Hindlimb muscle (tissue), 1 donor: ENCODE measurements at regions not wholly inside any gene's neighbourhood (a gene's known extent, or its start where the extent isn't known, plus 50 kb on each side); places are given as distances from the start of the nearest gene placed in this dataset.
"Not testable (repeated sequence)": the region's sequence is repeated elsewhere in the genome, so short reads cannot be mapped to it uniquely, and the experiment has no call there.

Experiments used
- DNase-seq: peaks from one replicate; pipeline ENCODE4 v3.0.0-alpha.2; 2013

DNA sequence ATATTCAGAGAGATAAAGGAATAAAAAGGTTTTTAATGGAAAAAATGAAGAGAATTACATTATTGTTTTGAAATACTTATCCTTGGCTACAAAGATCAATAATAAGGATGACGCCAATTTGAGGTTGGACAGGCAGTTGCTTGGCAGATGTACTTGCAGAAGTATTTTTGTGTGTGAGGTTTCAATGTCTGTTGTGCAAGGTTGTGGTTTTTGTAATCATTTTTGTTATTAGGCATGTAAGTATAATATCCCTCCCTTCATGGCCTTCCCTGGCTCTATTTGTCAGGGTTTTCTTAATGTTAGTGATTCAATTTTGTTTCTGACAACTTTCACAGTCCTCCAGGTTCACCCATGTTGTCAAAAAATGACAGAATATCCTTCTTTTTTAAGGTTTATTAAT, 105.9 kb downstream of the OTOL1 start:
- DNase-seq: no peak

DNA sequence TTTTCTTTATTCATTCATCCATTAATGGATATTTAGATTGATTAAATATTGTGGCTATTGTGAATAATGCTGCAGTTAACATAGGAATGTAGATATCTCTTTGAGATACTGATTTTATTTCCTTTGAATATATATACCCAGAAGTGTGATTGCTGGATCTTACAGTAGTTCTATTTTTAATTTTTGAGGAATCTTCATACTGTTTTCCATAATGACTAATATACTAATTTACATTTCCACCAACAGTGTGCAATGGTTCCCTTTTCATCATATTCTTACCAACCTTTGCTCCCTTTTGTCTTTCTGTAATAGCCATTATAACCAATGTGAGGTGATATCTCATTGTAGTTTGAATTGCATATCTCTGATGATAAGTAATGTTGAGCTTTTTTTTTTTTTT, 106.3 kb downstream of the OTOL1 start:
- no peak for DNase-seq

DNA sequence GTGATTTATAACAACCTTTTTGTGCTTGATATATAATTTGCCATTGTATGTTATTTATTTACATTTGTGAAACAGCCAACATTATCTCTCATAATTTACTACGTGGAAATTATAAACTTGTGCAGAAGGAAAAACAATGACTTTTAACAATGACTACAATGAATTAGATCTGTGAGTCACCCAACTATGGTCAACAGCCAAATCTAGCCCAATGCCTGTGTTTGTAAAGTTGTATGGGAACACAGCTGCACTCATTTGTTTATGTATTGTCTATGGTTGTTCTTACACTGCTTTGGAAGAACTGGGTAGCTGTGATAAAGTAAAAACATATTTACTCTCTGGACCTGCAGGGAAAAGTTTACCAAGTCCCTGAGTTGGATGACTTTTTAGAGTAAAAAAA, 110.4 kb downstream of the OTOL1 start:
- DNase-seq: no peak

DNA sequence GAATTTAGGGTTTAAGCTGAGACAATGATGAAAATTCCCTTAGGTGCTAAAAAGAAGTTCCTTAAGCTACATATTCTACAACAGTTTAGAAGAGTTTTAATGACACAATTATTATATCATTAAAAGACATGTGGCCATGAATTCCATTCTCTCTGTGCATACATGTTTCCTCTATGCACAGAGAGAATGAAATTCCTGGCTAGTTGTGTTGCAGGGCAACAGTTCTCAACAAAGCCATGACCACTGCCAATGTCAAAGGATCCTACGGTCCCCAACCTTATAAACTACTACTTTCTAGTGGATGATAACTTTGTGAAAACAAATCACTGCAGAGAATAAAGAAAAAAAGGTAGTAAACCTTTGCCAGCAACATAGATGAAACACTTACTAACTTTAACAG, 122.7 kb downstream of the OTOL1 start:
- DNase-seq: no peak

DNA sequence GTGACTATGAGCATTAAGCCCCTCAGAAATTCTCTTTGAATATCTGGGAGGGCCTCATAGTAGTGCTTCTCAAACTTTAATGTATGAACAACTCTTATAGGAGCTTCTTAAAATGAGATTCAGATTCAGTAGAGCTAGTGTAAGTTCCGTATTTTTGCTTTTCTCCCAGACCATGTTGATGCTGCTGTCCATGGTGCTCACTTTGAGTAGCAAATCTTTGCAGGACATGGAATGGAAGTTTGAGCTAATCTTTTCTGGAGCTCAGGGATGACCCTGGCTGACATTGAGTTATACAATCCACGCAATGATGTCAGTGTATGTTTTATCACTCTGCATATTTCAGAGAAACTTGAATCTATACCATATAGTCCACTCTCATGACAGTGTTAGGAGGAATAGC, 134.2 kb downstream of the OTOL1 start:
- peak; percentile 32 for DNase-seq

DNA sequence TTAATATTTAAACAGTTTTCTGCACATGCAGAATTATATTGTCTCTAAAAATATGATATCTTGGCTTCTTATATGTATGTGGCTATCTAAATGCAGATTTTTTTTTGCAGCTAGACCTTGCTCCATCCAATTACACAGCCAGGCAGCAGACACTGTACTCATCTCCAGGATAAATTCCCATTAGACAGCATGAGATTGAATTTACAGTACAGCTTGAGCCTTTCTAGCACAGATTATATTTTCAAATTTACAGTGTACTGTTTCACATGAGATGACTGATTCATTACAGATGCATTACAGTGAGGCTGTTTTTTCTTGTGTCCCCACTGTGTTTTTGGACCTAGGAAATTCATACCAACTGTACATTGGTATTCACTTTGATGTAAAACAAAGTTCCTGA, 134.9 kb downstream of the OTOL1 start:
- DNase-seq: no peak

DNA sequence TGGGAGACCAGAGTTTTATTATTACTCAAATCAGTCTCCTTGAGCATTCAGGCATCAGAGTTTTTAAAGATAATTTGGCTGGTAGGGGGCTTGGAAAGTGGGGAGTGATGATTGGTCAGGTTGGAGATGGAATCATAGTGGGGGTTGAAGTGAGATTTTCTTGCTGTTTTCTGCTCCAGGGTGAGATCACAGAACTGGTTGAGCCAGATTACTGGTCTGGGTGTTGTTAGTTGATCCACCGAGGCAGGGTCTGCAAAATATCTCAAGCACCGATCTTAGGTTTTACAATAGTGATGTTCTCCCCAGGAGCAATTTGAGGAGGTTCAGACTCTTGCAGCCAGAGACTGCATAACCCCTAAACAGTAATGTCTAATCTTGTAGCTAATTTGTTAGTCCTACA, 141.0 kb downstream of the OTOL1 start:
- DNase-seq: no peak

DNA sequence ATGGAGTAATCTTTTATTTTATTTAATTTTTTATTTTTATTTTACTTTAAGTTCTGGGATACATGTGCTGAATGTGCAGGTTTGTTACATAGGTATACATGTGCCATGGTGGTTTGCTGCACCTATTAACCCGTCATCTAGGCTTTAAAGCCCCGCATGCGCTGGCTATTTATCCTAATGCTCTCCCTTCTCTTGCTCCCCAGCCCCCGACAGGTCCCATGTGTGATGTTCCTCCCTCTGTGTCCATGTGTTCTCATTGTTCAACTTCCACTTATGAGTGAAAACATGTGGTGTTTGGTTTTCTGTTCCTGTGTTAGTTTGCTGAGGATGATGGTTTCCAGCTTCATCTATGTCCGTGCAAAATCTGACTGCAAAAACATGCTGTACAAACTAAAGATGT, 142.5 kb downstream of the OTOL1 start:
- DNase-seq: not testable (repeated sequence)

DNA sequence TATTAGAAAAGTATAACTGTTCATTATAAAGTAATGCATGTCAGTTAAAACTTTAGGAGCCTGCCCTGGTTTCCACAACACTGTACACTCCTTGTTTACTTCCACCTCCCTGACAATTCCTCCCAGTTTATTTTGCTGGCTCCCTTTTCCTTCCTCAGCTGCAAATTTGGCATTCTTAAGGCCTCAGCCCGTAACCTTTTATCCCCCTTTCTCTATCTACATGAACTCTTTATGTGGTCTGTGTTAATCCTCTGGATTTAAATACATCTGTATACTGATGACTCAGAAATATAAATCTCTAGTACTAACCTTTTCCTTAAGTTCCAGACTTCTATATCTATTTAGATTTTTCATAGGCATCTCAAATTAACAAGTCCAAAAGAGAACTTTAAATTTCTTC, 143.6 kb downstream of the OTOL1 start:
- DNase-seq: no peak

DNA sequence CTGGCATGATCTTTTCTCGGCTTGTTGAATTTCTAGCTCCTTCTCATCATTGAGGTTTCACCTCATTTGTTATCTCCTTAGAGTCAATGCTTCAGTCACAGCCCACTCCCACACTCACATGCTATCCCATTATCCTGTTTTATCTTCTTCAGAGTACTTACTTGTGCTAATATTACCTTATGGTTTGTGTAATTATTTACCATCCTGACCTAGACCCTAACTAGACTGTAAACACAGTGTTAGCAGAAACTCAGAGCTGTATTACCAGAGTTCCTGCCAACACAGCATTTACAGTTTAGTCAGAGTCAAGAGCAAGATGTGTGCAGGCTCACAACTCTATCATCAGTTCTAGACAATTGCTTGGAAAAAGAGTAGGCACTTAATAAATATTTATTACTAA, 144.7 kb downstream of the OTOL1 start:
- no peak for DNase-seq

DNA sequence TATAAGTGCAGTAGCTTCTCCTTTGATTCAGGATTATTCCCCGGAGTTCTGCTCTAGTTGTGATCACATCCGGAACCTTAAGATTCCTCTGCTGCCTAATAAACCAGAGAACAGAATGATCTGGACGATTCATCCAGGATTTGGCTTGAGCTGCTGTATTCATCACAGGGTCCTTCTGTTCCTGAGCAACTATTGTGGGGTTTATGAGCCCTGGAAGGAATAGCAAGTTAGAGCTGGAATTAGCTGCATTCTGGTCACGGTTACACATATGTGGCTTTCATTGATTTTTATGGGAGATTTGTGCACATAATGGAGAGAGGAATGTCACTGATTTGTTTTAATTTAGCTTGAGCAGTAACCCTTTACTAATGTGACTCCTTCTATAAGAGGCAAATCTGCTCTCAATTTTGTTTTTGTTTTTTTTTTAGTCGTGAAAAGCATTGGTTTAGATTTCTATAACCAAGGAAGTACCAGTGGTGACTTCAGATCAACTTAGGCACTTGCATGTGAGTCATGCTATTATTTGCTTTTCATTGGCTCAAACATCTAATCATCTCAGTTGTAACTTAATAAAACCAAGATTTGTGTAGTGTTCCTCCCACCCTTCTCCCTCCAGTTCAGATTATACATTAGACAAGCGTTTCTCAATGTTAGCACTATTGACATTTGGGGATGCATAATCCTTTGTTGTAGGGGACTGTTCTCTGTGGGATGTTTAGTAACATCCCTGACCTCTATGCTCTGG, 148.5 kb downstream of the OTOL1 start:
- DNase-seq: peak; percentile 57

DNA sequence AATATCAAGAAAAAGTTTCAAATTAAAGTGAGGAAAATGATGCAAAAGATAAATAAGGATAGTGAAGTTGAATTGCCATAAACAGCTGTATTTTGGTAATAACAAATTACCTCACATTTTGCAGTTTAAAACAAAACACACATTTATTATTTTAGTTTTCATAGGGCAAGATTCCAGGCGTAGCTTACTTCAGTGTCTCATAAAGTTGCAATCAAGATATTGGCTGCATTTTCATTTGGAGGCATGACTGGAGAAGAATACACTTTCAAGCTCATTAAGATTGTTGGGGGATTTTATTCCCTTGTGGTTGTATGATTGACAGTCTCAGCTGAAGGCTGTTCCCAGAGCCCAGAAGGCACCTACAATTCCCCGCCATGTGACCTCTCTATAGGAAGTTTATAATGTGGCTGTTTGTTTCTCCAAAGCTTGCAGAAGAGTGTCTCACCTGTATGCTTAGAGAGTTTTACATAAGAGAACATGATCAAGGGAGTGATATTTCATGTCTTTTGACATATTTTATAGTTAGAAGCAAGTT, 151.4 kb downstream of the OTOL1 start:
- no peak for DNase-seq

DNA sequence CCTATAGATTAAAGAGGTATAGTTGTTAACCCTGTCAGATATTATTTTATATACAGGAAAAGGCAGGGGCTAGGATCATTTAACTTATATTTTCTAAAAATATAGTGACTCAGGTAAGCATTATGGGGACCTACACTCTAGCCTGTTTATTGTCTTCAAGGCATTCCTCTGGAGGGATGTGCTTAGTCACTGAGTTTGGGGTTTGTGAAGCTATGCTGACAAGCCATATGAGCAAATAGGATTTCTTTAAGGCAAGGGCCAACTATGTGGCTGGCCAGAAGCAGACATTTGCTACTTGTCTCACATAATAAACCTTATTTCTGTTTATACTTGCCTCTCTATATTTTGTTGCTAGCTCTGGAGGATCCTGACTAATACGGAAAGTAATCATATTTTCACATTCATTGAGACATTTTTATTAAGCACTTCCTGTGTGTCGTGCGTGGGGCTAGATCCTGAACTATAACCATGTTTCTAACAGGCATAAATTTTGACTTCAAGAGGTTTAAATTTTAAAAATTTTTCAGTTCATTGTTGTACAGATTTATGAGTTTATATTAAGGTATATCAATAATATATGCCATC, 153.4 kb downstream of the OTOL1 start:
- DNase-seq: no peak

DNA sequence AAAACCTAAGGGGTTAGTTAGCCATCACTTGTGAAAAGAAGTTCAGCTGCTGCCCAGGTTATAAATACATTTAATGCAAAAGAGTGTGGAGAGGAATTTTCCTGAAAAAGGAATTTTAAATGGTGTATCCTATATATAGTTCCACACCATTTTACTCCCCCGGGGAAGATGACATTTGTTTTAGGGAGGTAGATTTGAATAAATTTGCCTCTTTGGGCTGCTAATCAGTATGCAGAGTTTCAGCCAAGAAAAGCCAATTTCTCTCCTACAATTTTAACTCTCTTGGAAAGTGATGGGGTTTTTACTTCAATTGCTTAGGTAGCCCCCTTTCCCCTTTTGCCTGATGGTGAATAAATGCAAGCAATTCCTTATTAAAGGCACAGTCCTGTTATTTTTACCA, 161.2 kb downstream of the OTOL1 start:
- no peak for DNase-seq

DNA sequence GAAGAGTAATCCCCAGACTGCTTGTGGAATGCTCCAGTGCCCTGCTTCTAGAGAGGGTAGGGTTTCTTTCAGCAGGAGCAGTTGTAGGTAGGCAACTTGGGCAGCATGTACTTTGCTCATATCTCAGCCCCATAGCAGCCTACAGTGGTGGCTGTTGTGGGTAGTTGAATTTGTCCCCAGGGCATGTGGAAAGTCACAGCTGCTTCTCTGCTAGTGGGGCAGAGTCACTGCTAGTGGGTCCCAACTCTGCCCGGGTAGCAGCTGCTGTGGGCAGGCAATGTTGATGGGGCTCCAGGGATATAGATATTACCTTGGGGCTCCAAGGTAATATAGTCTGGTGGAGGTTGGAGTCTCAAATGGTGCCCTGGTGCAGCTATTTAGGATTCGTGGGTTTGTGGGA, 174.5 kb downstream of the OTOL1 start:
- no peak for DNase-seq

DNA sequence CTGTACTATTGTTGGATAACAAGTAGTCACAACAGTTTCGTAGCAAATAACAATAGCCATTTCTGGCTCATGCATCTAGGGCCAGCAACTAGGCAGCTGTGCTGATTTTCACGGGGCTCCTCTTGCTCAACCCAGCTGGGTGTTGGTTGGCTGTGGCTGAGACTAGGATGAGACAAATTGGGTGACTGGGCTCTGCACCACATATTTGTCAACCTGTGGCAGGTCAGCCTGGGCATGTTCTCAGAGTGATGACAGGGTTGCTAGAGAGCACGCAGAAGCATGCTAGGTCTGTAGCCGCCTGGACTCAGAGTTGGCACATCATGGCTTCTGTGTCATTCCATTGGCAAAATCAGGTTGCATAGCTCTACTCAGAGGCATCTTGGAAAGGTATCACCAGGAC, 175.9 kb downstream of the OTOL1 start:
- peak; percentile 14 for DNase-seq

DNA sequence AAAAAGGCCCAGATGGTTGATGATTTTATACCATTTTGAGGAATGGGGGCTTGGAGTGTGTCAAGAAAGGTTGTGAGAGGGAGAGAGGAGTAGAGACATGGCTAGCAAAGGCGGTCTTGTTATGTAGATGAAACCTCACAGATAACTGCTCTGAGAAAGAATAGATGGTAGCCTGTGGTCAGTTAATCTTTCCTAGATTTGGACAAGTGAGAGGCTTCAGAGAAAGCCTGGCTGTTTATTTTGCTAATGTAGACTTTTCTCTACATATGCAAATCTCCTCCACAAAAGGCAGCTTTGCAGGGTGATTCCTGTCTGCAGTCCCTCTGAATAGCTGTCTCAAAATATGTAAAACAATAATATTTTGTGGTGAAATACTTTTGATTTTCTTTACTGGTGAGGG, 177.3 kb downstream of the OTOL1 start:
- no peak for DNase-seq

DNA sequence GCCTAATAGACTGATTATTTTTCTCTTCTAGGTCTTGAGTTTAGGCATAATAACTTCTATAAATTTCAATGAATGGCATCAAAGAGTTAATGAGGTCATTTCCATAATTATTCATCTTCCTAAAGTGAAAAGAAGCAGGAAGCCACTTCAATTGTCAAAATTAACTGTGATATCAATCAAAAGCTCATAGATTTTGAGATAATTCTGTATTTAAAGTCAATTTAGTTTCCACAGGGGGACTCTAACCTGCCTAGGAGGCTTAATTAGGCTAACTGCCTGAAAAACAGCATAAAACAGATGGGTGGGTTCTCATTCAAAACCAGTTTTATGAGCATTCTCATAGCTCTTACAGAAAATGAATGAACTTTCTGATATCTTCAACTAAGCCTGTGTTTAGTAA, 177.8 kb downstream of the OTOL1 start:
- DNase-seq: no peak

DNA sequence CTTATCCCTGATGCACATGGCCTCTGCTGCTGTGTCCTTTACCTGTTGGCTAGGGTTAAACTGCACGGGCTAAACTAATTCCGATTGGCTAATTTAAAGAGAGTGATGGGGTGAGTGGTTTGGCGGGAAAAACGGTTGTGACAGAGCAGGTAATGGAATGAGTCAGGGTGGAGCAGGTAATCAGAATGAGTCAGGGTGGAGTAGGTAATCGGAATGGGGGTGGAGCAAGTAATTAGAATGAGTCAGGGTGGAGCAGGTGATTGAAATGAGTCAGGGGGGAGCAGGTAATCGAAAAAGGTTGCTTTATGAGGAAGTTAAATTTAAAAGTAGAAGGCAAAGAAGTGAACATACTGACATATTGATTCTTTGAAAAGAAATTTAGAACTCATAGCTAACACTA, 185.2 kb downstream of the OTOL1 start:
- DNase-seq: not testable (repeated sequence)

DNA sequence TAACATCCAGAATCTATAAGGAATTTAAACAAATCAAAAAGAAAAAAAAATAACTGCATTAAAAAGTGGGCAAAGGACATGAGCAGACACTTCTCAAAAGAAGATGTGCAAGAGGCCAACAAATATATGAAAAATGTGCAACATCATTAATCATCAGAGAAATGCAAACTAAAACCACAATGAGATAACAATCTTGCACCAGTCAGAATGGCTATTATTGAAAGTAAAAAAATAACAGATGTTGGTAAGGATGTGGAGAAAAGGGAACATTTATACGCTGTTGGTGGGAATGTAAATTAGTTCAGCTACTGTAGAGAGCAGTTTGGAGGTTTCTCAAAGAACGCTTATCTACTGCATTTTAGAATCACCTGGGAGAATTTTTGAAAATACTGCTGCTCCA, 186.1 kb downstream of the OTOL1 start:
- no peak for DNase-seq

DNA sequence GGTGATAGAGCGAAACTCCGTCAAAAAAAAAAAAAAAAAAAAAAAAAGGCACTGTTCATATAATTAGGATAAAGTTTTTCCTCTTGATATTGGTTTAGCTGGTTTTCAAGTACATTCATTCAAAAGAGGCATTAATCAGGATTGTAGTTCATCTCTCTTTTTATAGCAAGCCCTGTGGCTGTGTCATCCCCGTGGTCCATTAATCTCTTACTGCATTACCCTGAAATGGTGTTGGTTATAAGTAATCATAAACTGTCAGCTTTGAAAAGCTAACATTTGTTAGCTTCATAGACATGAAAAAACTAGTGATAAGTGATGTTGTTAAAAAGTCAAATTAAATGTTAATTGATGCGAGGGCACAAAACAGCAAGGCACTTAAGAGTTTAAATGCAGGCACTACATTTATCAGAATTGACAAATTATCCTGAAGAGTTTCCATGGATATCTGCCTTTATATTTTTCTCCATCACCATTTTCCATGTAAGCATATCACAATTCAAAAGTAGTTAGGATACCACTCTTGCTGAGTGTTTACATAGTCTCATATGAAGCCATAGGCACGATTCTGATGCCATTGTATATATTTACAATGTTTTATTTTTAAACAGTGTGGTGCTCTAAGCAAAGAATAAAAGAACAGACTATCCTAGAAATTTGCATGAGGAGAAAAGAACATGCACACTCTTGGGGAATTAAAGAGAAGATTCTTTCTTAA, 193.1 kb downstream of the OTOL1 start:
- no peak for DNase-seq

DNA sequence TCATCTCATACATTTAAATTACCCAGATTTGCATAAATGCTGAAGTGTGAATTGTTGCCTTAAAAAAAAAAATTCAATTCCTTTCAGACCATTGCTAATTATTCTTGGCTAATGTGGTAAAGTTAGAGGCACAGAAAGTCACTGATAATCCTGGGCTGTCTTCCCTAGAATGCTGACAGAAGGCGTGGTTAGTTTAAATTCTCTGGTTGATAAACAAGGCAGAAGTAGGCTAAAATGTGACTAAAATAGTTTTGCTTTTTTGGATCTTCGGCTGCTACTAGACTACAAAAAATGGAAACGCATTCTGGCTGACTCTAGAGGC, 193.7 kb downstream of the OTOL1 start:
- DNase-seq: no peak

DNA sequence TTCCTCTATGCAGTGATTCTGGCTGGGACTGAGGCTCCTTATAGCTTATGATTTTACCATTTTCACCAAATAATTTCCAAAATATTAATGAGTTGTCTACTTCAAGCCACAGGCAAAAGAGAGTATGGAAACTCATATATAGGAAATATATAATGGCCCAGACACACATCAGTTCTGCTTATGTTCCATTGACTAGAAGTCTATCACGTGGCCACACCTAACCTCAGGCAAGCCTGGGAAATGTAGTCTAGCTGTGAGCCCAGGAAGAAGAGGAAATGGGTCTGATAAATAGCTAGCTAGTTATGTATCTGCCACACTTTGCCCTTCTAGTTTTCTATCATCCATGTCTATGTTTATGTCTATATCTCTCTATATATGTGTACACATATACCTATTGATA, 195.1 kb downstream of the OTOL1 start:
- no peak for DNase-seq
